GM13976 (cell line): ENCODE measurements at regions not wholly inside any gene's neighbourhood (a gene's known extent, or its start where the extent isn't known, plus 50 kb on each side); places are given as distances from the start of the nearest gene placed in this dataset.

Source experiments
- DNase-seq: peaks from one replicate; pipeline ENCODE4 v3.0.0; 2012; ENCODE audit warnings: low spot score
- CTCF ChIP-seq: IDR thresholded peaks from 2 replicates; pipeline ENCODE4 v1.5.1; 2012; ENCODE audit warnings: borderline replicate concordance, mild to moderate bottlenecking; ENCODE audit not compliant: insufficient read depth; ENCODE audit errors: extremely low read depth, missing control alignments, control extremely low read depth
- in situ Hi-C: fragments of 300-500 bp; cut with MboI; formaldehyde crosslinking; loops from one replicate; pipeline ENCODE4 v1.12.0; 2022; ENCODE audit warnings: low sequenced_read_pairs, mixed read lengths, inconsistent platforms; ENCODE audit not compliant: unreplicated experiment

DNA sequence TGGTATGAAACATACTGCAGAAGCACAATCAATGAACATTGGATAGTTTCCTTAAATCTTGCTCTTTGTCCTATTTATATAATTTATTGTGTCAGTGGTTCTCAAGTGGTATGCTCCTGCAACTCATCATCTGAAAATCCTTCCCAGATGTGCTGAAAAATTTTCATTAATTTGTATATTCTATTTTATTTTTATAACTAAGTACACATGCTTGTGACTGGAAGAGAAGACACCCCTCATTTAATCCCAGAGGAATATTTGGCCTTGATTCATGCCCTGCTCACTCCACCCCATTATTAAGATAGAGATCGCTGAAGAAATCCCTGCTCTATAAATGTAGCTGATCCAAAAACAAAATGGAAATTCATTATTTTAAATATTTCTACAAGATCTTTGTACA is 870.5 kb upstream of the CXADR start:
- DNase-seq: no peak
- no peak for TF ChIP-seq CTCF
- in situ Hi-C loops: no loop called here

DNA sequence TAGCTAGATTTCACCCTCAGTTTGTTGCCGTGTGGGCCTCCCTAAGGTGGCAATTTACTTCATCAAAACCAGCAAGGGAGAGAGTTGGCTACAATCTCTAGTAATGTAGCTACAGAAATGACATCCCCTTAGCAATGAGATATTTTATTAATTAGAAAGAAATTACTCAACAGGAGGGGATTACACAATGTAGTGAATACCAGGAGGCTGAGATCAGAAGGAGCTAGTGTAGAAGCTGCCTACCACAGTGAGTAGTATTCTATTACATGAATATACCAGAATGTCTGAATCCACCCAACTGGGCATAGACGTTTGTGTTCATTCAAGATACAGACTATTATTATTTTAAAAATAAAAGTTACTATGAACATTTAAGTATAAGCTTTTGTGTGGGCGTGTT is 868.2 kb upstream of the CXADR start:
- no peak for TF ChIP-seq CTCF
- DNase-seq: no peak
- in situ Hi-C loops: no loop called here

DNA sequence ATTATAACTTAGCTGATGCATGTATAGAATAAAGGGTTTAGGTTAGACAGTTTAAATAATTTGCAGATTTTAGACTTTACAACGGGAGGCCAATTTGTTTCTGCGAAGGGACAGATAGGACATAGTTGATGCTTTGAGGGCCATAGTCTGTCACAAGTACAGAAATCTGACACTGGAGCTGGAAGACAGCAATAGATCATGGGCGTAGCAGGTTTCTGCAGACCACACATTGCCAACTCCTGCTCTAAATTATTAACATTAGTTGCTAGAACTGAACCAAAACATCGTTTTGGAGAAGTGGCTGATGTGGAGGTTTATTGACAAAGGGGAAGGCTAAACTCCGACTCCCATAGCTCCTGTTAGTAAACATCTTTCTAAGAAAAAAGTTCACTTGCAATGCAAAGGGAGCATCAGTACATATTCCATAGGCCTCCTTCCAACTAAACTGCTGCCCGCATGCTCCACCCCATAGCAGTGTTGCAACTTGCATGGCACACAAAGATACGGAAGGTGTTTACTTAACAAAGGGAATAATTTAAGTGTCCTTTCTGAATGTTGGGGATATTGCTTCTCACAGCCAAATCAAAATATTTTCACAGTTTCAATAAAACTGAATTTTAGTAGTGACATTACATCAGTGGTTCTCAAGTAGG is 862.0 kb upstream of the CXADR start:
- no peak for TF ChIP-seq CTCF
- in situ Hi-C loops: no loop called here

DNA sequence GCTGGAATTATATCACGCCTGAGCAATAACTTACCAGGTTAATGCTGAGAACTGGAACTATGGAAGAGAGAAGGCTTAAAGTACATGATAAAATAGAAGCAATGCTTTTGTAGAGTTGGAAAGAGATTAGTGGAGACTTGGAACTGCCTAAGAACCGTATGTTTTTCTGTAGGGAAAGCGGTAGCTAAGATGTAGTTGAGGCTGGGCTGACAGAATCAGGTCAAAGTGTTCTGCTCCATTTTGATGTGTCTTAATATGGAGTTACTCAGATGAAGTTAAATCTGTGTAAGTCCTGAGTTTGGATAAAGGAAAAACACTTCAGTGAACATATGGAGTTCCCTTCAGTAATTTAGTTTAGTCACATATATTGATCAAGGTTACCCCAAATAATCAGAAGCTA is 860.9 kb upstream of the CXADR start:
- TF ChIP-seq CTCF: no peak
- in situ Hi-C loops: no loop called here
- DNase-seq: no peak

More for the DNA sequence above, 862.0 kb upstream of the CXADR start:
- no peak for DNase-seq

- no peak for DNase-seq
- TF ChIP-seq CTCF: no peak
- in situ Hi-C loops: no loop called here
Observed at GRCh38 chr21:16663436-16663835, 849.4 kb upstream of the CXADR start.

DNA sequence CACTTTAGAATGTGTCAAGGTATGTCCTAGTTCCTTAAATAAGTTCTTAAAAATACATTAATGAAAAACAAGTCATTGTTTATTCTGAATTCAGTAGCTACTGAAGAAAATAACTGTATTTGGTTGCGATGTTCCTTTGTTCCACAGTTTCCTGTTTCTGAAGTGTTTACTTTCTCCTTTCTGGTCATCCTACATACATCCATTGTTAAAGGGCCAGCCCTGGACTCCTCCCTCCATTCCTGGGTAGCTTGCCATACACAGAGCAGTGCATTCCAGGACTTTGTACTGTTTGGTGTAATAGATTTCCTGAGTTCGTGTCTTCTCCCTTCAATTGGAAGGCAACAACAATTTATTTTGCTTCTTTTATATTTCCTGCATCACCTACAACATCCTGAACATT is 845.4 kb upstream of the CXADR start:
- in situ Hi-C loops: no loop called here
- DNase-seq: no peak
- TF ChIP-seq CTCF: no peak
